HepG2 (cell line): ENCODE measurements at regions not wholly inside any gene's neighbourhood (a gene's known extent, or its start where the extent isn't known, plus 50 kb on each side); places are given as distances from the start of the nearest gene placed in this dataset.

Experiments used
- ATAC-seq: fragments of 200-7000 bp; cut with Tn5 transposase; 3 replicates; pipeline ENCODE4 v1.9.1; 2020; ENCODE audit warnings: mild to moderate bottlenecking, moderate library complexity
- BruUV-seq: library from RNA; stranded (reverse); fragments of 400-500 nt; replicated peaks from 2 replicates; lab custom pipeline; 2021; lab: Mats Ljungman, UMichigan
- CTCF ChIA-PET: fragments of 300-600 bp; formaldehyde crosslinking; extraction: SDS; loops from one replicate; lab custom pipeline; 2021; ENCODE audit warnings: low total read pairs, inconsistent platforms, low intra/inter-chr PET ratio; lab: Yijun Ruan, JAX
- POLR2A ChIA-PET: fragments of 350-600 bp; sonication (Branson Sonifier 250); formaldehyde crosslinking; loops from one replicate; lab custom pipeline; 2020; ENCODE audit warnings: antibody characterized with exemption, inconsistent platforms; lab: Yijun Ruan, JAX
- DNase-seq: peaks from one replicate; pipeline ENCODE4 v3.0.0-alpha.2; 2015; ENCODE audit warnings: low spot score
- FAIRE-seq: peaks from 3 replicates; lab custom pipeline; 2011; peaks lifted over from hg19 to GRCh38; lab: Jason Lieb, UNC
- H2AFZ ChIP-seq: one replicate; pipeline ENCODE4 v1.6.1; 2011; ENCODE audit warnings: low read length, inconsistent platforms
- H3K27ac ChIP-seq: fragments of 300-600 bp; 3 replicates; pipeline ENCODE4 v1.8.0; 2011; ENCODE audit warnings: mixed run types, mild to moderate bottlenecking, mixed read lengths, low read length, inconsistent platforms; ENCODE audit not compliant: insufficient read depth; ENCODE audit errors: extremely low read length
- H3K27me3 ChIP-seq, 2 experiments: fragments of 200-600 bp in 1 of 2; 2 replicates in 1 of 2; 3 replicates in 1 of 2; pipeline versions ENCODE4 v1.6.0 to v1.8.0; 2011; ENCODE audit warnings: low read length in 2 of 2, mild to moderate bottlenecking in 2 of 2, moderate library complexity in 2 of 2, inconsistent platforms in 1 of 2; ENCODE audit not compliant: insufficient read depth in 2 of 2, control insufficient read depth in 1 of 2
- H3K36me3 ChIP-seq, 2 experiments: fragments of 200-600 bp in 1 of 2; replicated peaks in 1 of 2; 2 replicates in 1 of 2; 3 replicates in 1 of 2; pipeline versions ENCODE4 v1.5.1 to v1.8.0; 2011; ENCODE audit warnings: low read length in 2 of 2, inconsistent platforms in 1 of 2; ENCODE audit not compliant: insufficient read depth in 2 of 2, control insufficient read depth in 1 of 2
- H3K4me1 ChIP-seq: 2 replicates; pipeline ENCODE4 v1.5.1; 2012; ENCODE audit warnings: low read length, inconsistent platforms; ENCODE audit not compliant: insufficient read depth
- H3K4me2 ChIP-seq: 2 replicates; pipeline ENCODE4 v1.6.0; 2011; ENCODE audit warnings: low read depth, low read length, inconsistent platforms
- H3K4me3 ChIP-seq, 3 experiments: fragments of 200-600 bp in 1 of 3; sonication (generic), shearing (Covaris generic) in 1 of 3; replicated peaks in 1 of 3; 2 replicates each; pipeline ENCODE4 v1.5.1; 2011 to 2016; ENCODE audit warnings: low read length in 3 of 3, inconsistent platforms in 2 of 3, low read depth in 2 of 3, mild to moderate bottlenecking in 2 of 3, control low read depth in 1 of 3, mixed read lengths in 1 of 3; ENCODE audit not compliant: insufficient read depth in 1 of 3
- H3K79me2 ChIP-seq: one replicate; pipeline ENCODE4 v1.6.1; 2011; ENCODE audit warnings: low read length, inconsistent platforms; ENCODE audit not compliant: insufficient read depth
- H3K9ac ChIP-seq: 2 replicates; pipeline ENCODE4 v1.6.0; 2011; ENCODE audit warnings: mild to moderate bottlenecking, low read depth, low read length, inconsistent platforms; ENCODE audit not compliant: insufficient read depth
- H3K9me3 ChIP-seq: 2 replicates; pipeline ENCODE4 v1.5.1; 2012; ENCODE audit warnings: mild to moderate bottlenecking, low read length
- H4K20me1 ChIP-seq: 2 replicates; pipeline ENCODE4 v1.6.0; 2011; ENCODE audit warnings: inconsistent platforms, mild to moderate bottlenecking, low read length, moderate library complexity; ENCODE audit not compliant: insufficient read depth
- CAMTA2 ChIP-seq: sonication (generic); formaldehyde crosslinking; IDR thresholded peaks from 2 replicates; pipeline ENCODE4 v1.4.0; 2020; ENCODE audit warnings: mild to moderate bottlenecking, missing genetic modification reagents, borderline replicate concordance
- JDP2 ChIP-seq: sonication (generic); formaldehyde crosslinking; IDR thresholded peaks from 2 replicates; pipeline ENCODE4 v1.8.1; 2022; ENCODE audit warnings: missing genetic modification reagents, borderline replicate concordance
- NFKBIZ ChIP-seq: IDR thresholded peaks from 2 replicates; pipeline ENCODE4 v1.6.1; 2018; ENCODE audit warnings: missing genetic modification reagents, missing compliant biosample characterization
- RAD51 ChIP-seq: fragments of 450-650 bp; IDR thresholded peaks from 2 replicates; pipeline ENCODE4 v1.6.1; 2016; ENCODE audit warnings: borderline replicate concordance
- SATB2 ChIP-seq: sonication (generic); formaldehyde crosslinking; IDR thresholded peaks from 2 replicates; pipeline ENCODE4 v1.5.0; 2020; ENCODE audit warnings: missing genetic modification reagents
- TOE1 ChIP-seq: sonication (generic); formaldehyde crosslinking; IDR thresholded peaks from 2 replicates; pipeline ENCODE4 v1.4.0; 2020; ENCODE audit warnings: mild to moderate bottlenecking, missing genetic modification reagents
- ZHX2 ChIP-seq, 2 experiments: sonication (generic) in 1 of 2; formaldehyde crosslinking in 1 of 2; IDR thresholded peaks; 2 replicates each; pipeline versions ENCODE4 v1.6.1 to v1.9.0; 2014 to 2022; ENCODE audit warnings: antibody characterized with exemption in 1 of 2, borderline replicate concordance in 1 of 2, inconsistent platforms in 1 of 2, low read depth in 1 of 2, missing genetic modification reagents in 1 of 2
- ZNF629 ChIP-seq: sonication (generic); formaldehyde crosslinking; conservative IDR thresholded peaks from 2 replicates; pipeline ENCODE4 v1.5.0; 2020; ENCODE audit warnings: missing genetic modification reagents
- ZNF780A ChIP-seq: sonication (generic); formaldehyde crosslinking; IDR thresholded peaks from 2 replicates; pipeline ENCODE4 v1.8.0; 2022; ENCODE audit warnings: mild to moderate bottlenecking, missing genetic modification reagents, moderate library complexity
- in situ Hi-C: cut with HindIII; loops from 2 replicates; pipeline ENCODE4 v1.10.0; 2017; ENCODE audit warnings: low pct_unique_long_range_greater_than_20kb; ENCODE audit not compliant: extremely low pct_ligation_motif_present
- intact Hi-C: fragments of 100-400 bp; cut with micrococcal nuclease; formaldehyde crosslinking; loops from one replicate; pipeline ENCODE4 v1.10.0; 2022; ENCODE audit not compliant: unreplicated experiment

- TF ChIP-seq TOE1 (CRISPR knock-in tag) (no peak), RAD51 (no peak), CAMTA2 (no peak), ZHX2 (IDR thresholded peaks at IDR 0.05; ENCODE audit: low read depth) (no peak), ZHX2 (CRISPR knock-in tag; IDR thresholded peaks at IDR 0.05; ENCODE audit: borderline replicate concordance) (no peak), JDP2 (CRISPR knock-in tag) (no peak), SATB2 (CRISPR knock-in tag) (no peak)
These were observed 57.7 kb downstream of the SLITRK1 start (continued) for GRCh38 chr13:83824560-83824959.

GRCh38 chr13:83824120-83824519, 58.2 kb downstream of the SLITRK1 start:
- TF ChIP-seq ZNF629 (CRISPR knock-in tag) (no peak), ZNF780A (CRISPR knock-in tag) (no peak), NFKBIZ (no peak)
- DNase-seq: no peak
- BruUV-seq: no TSS peak
- Histone ChIP-seq H4K20me1 (no peaks in the 10 kb centered on the region), H2AFZ (no peak overlapping the region), H3K4me2 (no peak overlapping the region), H3K9me3 (peaks cover 6% of the 10 kb centered on the region; the same call in 1 of the 2 replicates), H3K4me3 (no peak overlapping the region), H3K27me3 (no peaks in the 10 kb centered on the region; a peak in 1 of 5 replicates), H3K4me1 (no peaks in the 10 kb centered on the region), H3K27ac (no peak overlapping the region), H3K36me3 (no peaks in the 10 kb centered on the region), H3K9ac (no peak overlapping the region), H3K79me2 (no peaks in the 10 kb centered on the region)
- POLR2A ChIA-PET: no interaction called here
- no peak for ATAC-seq
- CTCF ChIA-PET: no interaction called here
- no peak for FAIRE-seq
- intact Hi-C loops: no loop called here
- in situ Hi-C loops: no loop called here
